Endothelial cell (in vitro differentiated cells): ENCODE measurements at regions not wholly inside any gene's neighbourhood (a gene's known extent, or its start where the extent isn't known, plus 50 kb on each side); places are given as distances from the start of the nearest gene placed in this dataset.

Source experiments
- DNase-seq: peaks from one replicate; pipeline ENCODE4 v3.0.0; 2021; ENCODE audit warnings: low spot score
- H3K27ac Mint-ChIP-seq: one replicate; pipeline ENCODE4 v1.8.0; 2021; ENCODE audit warnings: mixed read lengths, inconsistent platforms; ENCODE audit not compliant: unreplicated experiment
- H3K27me3 Mint-ChIP-seq: one replicate; pipeline ENCODE4 v1.8.0; 2021; ENCODE audit warnings: mild to moderate bottlenecking, moderate library complexity, mixed read lengths, inconsistent platforms; ENCODE audit not compliant: unreplicated experiment
- H3K36me3 Mint-ChIP-seq: one replicate; pipeline ENCODE4 v1.8.0; 2021; ENCODE audit warnings: mild to moderate bottlenecking, low read depth, mixed read lengths, inconsistent platforms; ENCODE audit not compliant: unreplicated experiment
- H3K4me1 Mint-ChIP-seq: one replicate; pipeline ENCODE4 v1.8.0; 2021; ENCODE audit warnings: mild to moderate bottlenecking, mixed read lengths, inconsistent platforms; ENCODE audit not compliant: unreplicated experiment
- H3K4me3 Mint-ChIP-seq: one replicate; pipeline ENCODE4 v1.8.0; 2021; ENCODE audit warnings: mild to moderate bottlenecking, mixed read lengths, inconsistent platforms; ENCODE audit not compliant: unreplicated experiment
- H3K9me3 Mint-ChIP-seq: one replicate; pipeline ENCODE4 v1.8.0; 2021; ENCODE audit warnings: mixed read lengths, inconsistent platforms; ENCODE audit not compliant: unreplicated experiment
- TF ChIP-seq, protein P1 (sequence below): fragments of 200-600 bp; sonication (generic); IDR thresholded peaks from one replicate; pipeline ENCODE4 v1.5.0; 2021; ENCODE audit warnings: antibody characterized with exemption; ENCODE audit not compliant: unreplicated experiment

DNA sequence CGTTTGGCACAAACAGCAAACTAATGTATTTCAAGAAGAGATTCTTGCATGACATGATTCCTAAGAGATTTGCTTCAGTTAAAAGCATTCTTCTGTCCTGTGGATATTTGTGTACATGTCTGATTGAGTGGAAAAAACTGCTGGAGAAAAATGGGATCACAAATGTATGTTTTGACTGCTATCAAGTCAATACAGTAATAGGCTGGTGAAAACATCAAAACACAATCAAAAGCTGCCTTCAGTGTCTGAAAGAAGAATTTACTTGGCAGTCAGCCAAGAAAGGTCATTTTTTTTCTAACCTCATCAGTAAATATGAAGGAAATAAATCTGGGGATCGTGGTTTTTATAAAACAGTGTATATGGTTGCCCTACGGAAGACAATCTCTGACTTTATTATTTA is 1214.8 kb downstream of the NSUN3 start:
- H3K36me3 Mint-ChIP-seq: no peaks in the 10 kb centered on the region
- no peaks in the 10 kb centered on the region for H3K4me1 Mint-ChIP-seq
- DNase-seq: no peak
- no peaks in the 10 kb centered on the region for H3K9me3 Mint-ChIP-seq
- no peak overlapping the region for H3K27ac Mint-ChIP-seq
- TF ChIP-seq, protein P1, sequence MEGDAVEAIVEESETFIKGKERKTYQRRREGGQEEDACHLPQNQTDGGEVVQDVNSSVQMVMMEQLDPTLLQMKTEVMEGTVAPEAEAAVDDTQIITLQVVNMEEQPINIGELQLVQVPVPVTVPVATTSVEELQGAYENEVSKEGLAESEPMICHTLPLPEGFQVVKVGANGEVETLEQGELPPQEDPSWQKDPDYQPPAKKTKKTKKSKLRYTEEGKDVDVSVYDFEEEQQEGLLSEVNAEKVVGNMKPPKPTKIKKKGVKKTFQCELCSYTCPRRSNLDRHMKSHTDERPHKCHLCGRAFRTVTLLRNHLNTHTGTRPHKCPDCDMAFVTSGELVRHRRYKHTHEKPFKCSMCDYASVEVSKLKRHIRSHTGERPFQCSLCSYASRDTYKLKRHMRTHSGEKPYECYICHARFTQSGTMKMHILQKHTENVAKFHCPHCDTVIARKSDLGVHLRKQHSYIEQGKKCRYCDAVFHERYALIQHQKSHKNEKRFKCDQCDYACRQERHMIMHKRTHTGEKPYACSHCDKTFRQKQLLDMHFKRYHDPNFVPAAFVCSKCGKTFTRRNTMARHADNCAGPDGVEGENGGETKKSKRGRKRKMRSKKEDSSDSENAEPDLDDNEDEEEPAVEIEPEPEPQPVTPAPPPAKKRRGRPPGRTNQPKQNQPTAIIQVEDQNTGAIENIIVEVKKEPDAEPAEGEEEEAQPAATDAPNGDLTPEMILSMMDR: no peak
- no peaks in the 10 kb centered on the region for H3K27me3 Mint-ChIP-seq
- no peak overlapping the region for H3K4me3 Mint-ChIP-seq

DNA sequence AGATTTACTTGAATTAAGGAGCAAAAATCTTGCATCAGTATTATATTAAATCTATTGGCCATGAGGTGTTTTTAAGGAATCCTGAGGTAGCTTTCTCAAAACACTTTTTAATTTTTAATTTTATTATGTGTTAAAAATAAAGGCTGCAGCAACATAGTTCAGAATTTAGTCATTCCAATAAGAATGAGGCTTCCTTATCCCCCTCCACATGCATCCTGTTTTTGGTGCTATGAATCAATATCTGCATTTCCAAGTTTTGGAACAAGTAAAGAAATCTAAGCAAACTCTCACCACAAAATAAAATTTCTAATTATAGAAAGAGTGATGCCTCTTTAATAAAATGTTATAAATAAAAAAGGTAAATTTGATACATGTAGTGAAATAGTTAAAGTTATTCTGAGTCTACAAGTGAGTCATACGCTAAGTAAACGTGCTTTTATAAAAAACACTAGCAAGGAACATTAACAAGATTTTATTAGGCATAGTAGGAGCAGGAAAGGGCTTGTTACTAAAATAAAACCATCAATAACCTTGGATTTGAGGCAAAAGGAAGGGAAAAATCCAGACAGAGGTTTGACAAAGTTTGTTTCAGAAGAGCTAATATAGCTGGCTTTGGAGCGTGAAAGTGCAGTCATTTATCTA is 1218.0 kb downstream of the NSUN3 start:
- no peak for DNase-seq
- Mint-ChIP-seq H3K4me3 (no peak overlapping the region), H3K27ac (no peak overlapping the region), H3K36me3 (no peaks in the 10 kb centered on the region), H3K4me1 (no peaks in the 10 kb centered on the region), H3K9me3 (no peaks in the 10 kb centered on the region), H3K27me3 (no peaks in the 10 kb centered on the region)
- TF ChIP-seq, protein P1: no peak

DNA sequence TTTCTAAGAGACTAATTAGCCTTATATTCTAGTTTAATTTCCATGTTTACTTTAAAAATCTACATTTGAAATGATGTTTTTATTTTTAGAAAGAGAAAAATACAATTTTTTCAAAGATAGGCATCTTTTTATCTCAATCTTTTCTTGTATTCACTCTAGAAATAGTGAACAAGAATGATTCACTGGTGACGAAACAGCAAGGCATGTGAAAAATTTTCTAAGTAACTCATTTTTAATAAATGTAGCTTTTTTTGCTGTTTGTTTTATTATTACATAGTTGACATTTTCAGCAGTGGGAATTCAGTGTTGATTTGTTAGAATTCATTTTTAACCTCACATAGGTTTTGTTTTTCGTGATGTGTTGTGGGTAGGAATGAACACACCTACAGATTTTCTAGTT is 1226.4 kb downstream of the NSUN3 start:
- H3K4me3 Mint-ChIP-seq: no peak overlapping the region
- no peaks in the 10 kb centered on the region for H3K36me3 Mint-ChIP-seq
- DNase-seq: no peak
- H3K27ac Mint-ChIP-seq: no peak overlapping the region
- TF ChIP-seq, protein P1: no peak
- H3K27me3 Mint-ChIP-seq: peaks cover 3% of the 10 kb centered on the region
- peaks cover 6% of the 10 kb centered on the region for H3K9me3 Mint-ChIP-seq
- no peaks in the 10 kb centered on the region for H3K4me1 Mint-ChIP-seq

DNA sequence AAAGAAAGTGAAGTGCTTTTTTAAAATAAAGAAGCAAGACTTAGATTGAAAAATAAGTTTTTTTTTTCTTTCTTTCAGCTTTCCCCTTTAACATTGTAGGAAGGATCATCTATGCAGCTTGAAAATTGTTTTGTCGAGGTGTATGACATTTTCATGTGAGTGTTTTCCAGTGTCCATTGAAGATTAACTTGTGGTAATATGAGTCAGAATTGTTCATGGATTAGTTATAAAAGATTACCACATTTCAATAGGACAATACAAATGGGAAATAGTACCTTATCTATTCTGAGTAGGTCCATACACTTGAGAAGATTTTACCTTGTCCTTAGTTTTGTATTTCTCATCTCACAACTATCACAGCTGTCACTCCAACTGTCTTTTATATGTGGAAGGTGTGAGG is 1234.7 kb downstream of the NSUN3 start:
- Mint-ChIP-seq H3K27me3 (peaks cover 2% of the 10 kb centered on the region), H3K4me3 (no peak overlapping the region), H3K36me3 (no peaks in the 10 kb centered on the region), H3K4me1 (no peaks in the 10 kb centered on the region), H3K27ac (no peak overlapping the region), H3K9me3 (no peaks in the 10 kb centered on the region)
- no peak for DNase-seq
- TF ChIP-seq, protein P1: no peak

DNA sequence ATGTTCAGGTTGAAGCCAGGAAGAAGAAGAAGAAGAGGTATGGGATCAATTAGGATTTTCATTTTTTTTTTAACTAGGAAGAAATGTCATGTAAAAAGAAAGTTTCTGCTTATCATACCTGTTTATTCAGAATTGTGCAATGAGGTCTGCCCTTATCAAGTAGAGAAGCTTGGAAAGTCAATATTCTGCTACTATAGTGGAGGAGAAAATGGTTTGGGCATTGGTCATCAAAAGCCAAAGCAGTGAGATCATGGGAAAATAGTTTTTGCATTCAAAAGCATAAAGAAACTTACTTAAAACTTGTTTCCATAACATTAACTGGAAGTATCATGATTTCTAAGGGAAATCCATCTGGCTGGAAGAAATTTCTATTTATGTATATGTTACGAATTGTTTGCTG is 1239.2 kb downstream of the NSUN3 start:
- no peak overlapping the region for H3K27ac Mint-ChIP-seq

More for the DNA sequence above, 1239.2 kb downstream of the NSUN3 start:
- Mint-ChIP-seq H3K4me3 (no peak overlapping the region), H3K9me3 (no peaks in the 10 kb centered on the region), H3K36me3 (no peaks in the 10 kb centered on the region), H3K27me3 (no peaks in the 10 kb centered on the region), H3K4me1 (no peaks in the 10 kb centered on the region)
- no peak for DNase-seq
- TF ChIP-seq, protein P1: no peak
